ENCODE measurements at regions not wholly inside any gene's neighbourhood (a gene's known extent, or its start where the extent isn't known, plus 50 kb on each side); places are given as distances from the start of the nearest gene placed in this dataset.

GRCh38 chr10:83489161-83489560, 650.1 kb upstream of the GHITM start:
- TF ChIP-seq CTCF (IDR thresholded peaks at IDR 0.05; ENCODE audit: extremely low read depth in 1 of 2, insufficient read depth in 1 of 2, low read depth in 1 of 2, low read length in 2 of 2) (no peak), JUN (IDR thresholded peaks at IDR 0.05; ENCODE audit: borderline replicate concordance, insufficient read depth, insufficient read length, low read depth) (no peak), POLR2AphosphoS5 (IDR thresholded peaks at IDR 0.05; ENCODE audit: insufficient read depth, low read depth, low read length) (no peak), POLR2A (IDR thresholded peaks at IDR 0.05; ENCODE audit: low read depth, low read length) (no peak), MAX (IDR thresholded peaks at IDR 0.05; ENCODE audit: insufficient read depth, insufficient read length) (no peak), MYC (IDR thresholded peaks at IDR 0.05; ENCODE audit: low read depth, low read length) (no peak), EZH2 (IDR thresholded peaks at IDR 0.05; ENCODE audit: borderline replicate concordance, low read depth, low read length, severe bottlenecking) (no peak), FOS (IDR thresholded peaks at IDR 0.05; ENCODE audit: borderline replicate concordance, insufficient read depth, low read length) (no peak), GATA2 (IDR thresholded peaks at IDR 0.05; ENCODE audit: insufficient read depth, insufficient read length, low read depth, low read length) (no peak)

Measured in endothelial cell of umbilical vein (primary cell).